ENCODE measurements at regions not wholly inside any gene's neighbourhood (a gene's known extent, or its start where the extent isn't known, plus 50 kb on each side); places are given as distances from the start of the nearest gene placed in this dataset.

DNA sequence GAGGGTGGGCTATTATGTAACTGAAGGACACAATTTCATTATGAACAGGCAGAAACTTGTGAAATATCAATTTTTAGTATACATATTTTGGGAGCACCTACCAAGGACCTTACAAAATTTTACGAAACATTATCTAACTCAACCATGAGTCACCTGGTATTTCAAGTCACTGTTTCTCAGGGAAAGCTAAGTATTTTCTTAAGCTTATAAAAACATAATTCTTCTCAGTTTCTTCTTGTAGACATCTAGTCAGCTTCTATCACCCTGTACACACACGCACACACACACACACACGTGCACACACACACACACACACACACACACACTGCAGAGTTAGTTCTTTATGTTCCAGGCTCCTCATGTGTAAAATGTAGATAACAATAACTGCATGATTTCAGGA lies 658.3 kb downstream of the TUSC7 start:
- DNase-seq (ENCODE audit: low read depth), result no peak
- H3K4me3 ChIP-seq (ENCODE audit: control insufficient read depth, low read depth, low read length), result no peak overlapping the region
- TF ChIP-seq, protein P1, sequence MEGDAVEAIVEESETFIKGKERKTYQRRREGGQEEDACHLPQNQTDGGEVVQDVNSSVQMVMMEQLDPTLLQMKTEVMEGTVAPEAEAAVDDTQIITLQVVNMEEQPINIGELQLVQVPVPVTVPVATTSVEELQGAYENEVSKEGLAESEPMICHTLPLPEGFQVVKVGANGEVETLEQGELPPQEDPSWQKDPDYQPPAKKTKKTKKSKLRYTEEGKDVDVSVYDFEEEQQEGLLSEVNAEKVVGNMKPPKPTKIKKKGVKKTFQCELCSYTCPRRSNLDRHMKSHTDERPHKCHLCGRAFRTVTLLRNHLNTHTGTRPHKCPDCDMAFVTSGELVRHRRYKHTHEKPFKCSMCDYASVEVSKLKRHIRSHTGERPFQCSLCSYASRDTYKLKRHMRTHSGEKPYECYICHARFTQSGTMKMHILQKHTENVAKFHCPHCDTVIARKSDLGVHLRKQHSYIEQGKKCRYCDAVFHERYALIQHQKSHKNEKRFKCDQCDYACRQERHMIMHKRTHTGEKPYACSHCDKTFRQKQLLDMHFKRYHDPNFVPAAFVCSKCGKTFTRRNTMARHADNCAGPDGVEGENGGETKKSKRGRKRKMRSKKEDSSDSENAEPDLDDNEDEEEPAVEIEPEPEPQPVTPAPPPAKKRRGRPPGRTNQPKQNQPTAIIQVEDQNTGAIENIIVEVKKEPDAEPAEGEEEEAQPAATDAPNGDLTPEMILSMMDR (IDR thresholded peaks at IDR 0.05; ENCODE audit: control insufficient read depth, insufficient read depth, low read depth, low read length, missing control alignments), result no peak

DNA sequence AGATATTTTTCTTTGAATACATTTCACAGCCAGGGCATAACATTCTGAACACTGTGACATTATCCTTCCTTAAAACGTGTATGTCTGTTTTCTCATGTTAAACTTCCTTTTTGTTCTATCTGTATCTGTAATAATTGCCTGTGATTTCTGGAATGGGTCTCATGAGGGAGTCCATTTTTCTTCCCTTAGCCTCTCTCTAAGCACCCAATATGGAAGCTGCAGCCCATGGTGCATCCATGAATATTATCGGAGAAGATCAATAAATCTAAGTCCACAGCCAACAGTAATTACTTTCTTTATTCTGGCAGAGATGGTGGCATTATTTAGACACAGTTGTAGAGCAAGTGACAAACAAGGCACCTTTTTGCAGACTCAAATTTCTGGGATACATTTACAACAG lies 671.1 kb downstream of the TUSC7 start:
- TF ChIP-seq, protein P1 (IDR thresholded peaks at IDR 0.05; ENCODE audit: control insufficient read depth, insufficient read depth, low read depth, low read length, missing control alignments), result no peak
- no peak for DNase-seq (ENCODE audit: low read depth)
- no peak overlapping the region for H3K4me3 ChIP-seq (ENCODE audit: control insufficient read depth, low read depth, low read length)

- H3K4me3 ChIP-seq (ENCODE audit: control insufficient read depth, low read depth, low read length), result no peak overlapping the region
- DNase-seq (ENCODE audit: low read depth), result no peak
- TF ChIP-seq, protein P1 (IDR thresholded peaks at IDR 0.05; ENCODE audit: control insufficient read depth, insufficient read depth, low read depth, low read length, missing control alignments), result no peak
Observed at GRCh38 chr3:117393119-117393518, 683.5 kb downstream of the TUSC7 start.

DNA sequence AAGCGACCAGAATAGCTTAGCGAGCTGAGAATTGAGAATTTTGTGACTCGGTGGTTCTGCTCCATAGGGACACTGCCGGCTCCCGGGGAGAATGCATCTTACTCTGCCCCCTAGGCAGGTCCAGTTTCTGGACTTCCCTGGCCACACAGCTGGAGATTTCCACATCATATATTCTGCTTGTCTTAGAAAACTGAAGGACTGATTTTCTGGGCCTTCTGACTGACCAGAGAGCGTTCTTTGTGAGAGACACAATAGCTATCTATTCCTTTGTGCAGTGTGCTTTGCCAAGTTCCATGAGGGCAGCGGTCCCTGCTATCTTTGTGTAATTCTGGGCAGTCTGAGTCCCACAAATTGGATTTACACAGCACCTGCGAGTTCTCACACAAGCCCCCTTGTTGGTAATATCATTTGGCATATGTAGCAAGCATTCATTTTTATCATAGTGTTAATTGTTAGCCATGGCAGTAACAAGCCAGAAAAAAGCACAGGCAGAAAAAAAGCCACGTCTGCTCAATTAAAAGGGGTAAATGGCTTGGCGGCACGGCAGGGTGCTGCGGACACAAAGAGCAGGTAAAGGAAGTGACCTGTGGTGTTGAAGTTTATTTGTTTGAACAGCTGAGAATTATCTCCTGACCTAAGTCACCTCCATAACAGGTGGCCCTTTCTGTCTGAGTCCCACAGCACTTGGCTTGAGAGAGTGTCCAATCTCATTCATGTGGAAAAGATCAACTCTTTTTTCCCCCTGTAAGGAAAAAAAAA lies 688.7 kb downstream of the TUSC7 start:
- no peak overlapping the region for H3K4me3 ChIP-seq (ENCODE audit: control insufficient read depth, low read depth, low read length)
- DNase-seq (ENCODE audit: low read depth), result no peak
- TF ChIP-seq, protein P1 (IDR thresholded peaks at IDR 0.05; ENCODE audit: control insufficient read depth, insufficient read depth, low read depth, low read length, missing control alignments), result no peak

GRCh38 chr3:117399311-117400078 lies 689.9 kb downstream of the TUSC7 start:
- DNase-seq (ENCODE audit: low read depth), result no peak
- TF ChIP-seq, protein P1 (IDR thresholded peaks at IDR 0.05; ENCODE audit: control insufficient read depth, insufficient read depth, low read depth, low read length, missing control alignments), result no peak
- H3K4me3 ChIP-seq (ENCODE audit: control insufficient read depth, low read depth, low read length), result no peak overlapping the region

DNA sequence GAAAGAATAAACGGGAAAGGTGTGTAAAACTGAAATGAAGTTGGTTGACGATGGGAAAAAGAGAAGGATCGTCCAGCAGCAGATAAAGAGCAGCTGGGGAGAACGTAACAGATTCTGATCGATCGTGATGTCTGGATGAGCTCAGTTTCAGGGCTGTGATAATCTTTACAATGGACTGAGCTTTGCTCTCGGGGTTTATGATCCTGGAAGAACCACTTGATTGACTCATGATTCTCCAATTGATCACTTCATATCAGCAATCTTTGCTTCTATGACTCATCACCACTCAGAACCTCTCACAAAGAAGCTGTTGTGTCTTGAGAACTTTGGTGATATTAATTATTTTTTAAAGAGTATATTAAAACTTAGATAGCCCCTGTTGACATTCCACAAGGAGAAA lies 690.7 kb downstream of the TUSC7 start:
- DNase-seq (ENCODE audit: low read depth), result no peak
- TF ChIP-seq, protein P1 (IDR thresholded peaks at IDR 0.05; ENCODE audit: control insufficient read depth, insufficient read depth, low read depth, low read length, missing control alignments), result no peak

More for the DNA sequence above, 690.7 kb downstream of the TUSC7 start:
- H3K4me3 ChIP-seq (ENCODE audit: control insufficient read depth, low read depth, low read length), result no peak overlapping the region
